22Rv1 (cell line): ENCODE measurements at regions not wholly inside any gene's neighbourhood (a gene's known extent, or its start where the extent isn't known, plus 50 kb on each side); places are given as distances from the start of the nearest gene placed in this dataset.

Experiments
- H3K27ac ChIP-seq: fragments of 450-650 bp; 2 replicates; pipeline ENCODE4 v1.5.1; 2017
- ZFX ChIP-seq: fragments of 450-650 bp; IDR thresholded peaks from 2 replicates; pipeline ENCODE4 v1.6.1; 2017; ENCODE audit warnings: antibody characterized with exemption, borderline replicate concordance
- TF ChIP-seq, protein P1 (sequence below): fragments of 450-650 bp; IDR thresholded peaks from 2 replicates; pipeline ENCODE4 v1.5.1; 2017; ENCODE audit warnings: mild to moderate bottlenecking

DNA sequence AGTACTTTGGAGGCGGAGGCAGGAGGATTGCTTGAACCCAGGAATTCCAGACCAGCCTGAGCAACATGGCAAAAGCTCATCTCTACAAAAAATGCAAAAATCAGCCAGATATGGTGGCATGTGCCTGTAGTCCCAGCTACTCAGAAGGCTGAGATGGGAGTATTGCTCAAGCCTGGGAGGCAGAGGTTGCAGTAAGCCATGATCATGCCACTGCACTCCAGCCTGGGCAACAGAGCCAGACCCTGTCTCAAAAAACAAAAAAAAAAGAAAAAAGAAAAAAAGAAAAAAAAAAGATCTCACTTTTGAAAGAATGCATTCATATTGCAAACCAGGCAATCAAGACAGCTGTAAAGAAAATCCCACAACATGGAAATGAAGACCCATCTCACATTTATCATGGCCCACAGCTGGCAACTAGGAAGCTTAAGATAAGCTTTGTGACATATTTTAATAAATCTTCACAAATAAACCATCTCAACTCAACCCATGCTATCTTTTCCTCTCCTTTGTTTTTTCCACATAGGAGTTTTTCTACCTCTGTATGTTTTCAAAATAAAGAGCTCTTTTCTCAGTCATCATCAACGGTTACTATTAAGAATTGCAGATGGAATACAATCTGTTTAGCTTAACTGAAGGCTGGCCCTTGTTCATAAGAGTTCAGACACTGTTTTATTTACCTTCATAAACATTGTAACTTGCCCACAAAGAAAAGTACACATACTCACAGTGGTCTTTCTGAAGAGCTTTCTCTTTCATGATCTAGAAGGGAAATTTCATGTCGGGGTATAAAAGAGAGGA is 137.0 kb downstream of the MREG start:
- TF ChIP-seq, protein P1, sequence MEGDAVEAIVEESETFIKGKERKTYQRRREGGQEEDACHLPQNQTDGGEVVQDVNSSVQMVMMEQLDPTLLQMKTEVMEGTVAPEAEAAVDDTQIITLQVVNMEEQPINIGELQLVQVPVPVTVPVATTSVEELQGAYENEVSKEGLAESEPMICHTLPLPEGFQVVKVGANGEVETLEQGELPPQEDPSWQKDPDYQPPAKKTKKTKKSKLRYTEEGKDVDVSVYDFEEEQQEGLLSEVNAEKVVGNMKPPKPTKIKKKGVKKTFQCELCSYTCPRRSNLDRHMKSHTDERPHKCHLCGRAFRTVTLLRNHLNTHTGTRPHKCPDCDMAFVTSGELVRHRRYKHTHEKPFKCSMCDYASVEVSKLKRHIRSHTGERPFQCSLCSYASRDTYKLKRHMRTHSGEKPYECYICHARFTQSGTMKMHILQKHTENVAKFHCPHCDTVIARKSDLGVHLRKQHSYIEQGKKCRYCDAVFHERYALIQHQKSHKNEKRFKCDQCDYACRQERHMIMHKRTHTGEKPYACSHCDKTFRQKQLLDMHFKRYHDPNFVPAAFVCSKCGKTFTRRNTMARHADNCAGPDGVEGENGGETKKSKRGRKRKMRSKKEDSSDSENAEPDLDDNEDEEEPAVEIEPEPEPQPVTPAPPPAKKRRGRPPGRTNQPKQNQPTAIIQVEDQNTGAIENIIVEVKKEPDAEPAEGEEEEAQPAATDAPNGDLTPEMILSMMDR = no peak
- TF ChIP-seq ZFX = no peak
- no peak overlapping the region for H3K27ac ChIP-seq

DNA sequence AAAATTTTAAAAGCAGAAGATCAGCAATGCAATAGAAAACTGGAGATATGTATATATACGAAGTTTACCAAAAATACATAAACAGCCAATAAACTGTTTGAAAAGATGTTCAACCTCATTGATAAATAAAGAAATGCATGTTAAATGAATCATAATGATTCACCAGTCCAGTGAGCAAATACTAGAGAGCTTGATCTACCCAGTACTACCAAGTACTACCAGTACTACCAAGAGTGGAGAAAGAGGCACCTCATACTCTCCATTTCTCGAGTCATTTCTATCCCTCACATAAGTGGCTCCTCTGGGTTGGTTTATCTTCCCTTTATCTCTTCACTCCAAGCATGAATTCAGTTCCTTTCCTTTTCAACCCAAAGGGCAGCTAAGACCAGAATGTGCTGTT is 138.9 kb downstream of the MREG start:
- TF ChIP-seq, protein P1 = no peak
- TF ChIP-seq ZFX = no peak
- H3K27ac ChIP-seq = no peak overlapping the region

DNA sequence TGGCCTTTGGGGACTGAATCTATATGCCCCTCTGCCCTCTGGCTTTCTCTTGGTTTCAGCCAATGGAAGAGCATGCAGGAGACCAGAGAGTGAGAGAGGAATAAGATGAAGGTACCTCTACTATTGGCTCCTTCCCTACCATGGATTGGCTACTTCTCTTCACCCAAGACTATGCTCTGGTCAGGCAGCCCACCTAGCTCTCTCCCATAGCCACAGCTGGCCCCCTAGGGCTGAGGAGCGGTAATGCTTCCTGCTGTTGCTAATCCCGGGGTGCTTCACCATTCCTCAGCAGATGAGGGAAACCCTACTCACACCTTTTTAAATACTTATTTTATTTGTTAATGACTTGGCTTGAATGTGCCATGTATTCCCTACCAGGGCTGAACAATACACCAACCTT is 142.4 kb downstream of the MREG start:
- no peak for TF ChIP-seq ZFX
- TF ChIP-seq, protein P1 = peak; percentile 42
- H3K27ac ChIP-seq = no peak overlapping the region

DNA sequence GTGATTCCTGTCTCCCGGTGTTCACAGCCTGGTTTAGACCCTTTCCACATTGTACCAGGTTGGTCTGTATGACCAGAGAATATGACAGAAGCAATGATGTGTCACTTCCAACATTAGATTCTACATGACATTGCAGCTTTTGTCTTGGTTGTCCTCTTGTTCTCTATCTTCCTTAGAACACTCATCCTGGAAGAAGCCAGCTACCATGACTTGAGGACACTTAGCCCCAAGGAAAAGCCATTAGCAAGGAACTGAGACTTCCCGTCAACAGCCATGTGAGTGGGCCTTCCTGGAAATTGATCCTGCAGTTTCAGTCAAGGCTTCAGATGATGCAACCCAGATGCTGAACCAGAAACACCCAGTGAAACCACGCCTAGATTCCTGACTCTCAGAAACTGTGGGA is 143.3 kb downstream of the MREG start:
- TF ChIP-seq ZFX = no peak
- TF ChIP-seq, protein P1 = no peak
- H3K27ac ChIP-seq = no peak overlapping the region

DNA sequence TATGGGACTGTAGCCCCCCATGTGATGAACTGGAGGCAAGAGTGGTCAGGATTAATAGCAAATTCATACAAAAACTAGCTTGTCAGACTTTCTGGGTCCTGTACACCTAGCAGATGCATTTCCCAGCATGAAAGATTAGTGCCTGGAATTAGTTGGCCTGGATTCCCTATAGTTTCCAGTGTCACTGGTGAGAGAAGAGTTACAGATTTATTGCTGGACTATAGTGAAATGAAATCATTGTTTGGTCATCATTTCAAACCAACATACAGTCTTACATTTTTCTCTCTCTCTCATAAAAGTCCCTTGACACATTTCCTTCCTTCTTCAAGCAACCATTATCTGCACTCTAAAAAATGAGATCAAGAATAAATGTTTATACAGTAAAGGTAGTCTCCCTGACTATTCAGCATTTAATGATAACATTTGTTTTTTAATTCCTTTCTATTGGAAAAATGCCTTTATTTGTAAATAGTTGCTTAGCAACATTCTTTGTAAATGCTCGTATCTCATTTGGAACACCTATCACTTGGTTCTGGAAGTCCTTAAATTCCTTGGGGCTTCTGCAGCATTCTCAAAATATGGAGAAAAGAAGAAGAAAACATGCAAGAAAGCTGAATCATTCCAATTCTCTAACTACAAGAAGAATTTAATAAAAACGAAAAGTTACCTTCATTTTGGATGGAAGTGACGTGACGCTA is 144.4 kb downstream of the MREG start:
- no peak overlapping the region for H3K27ac ChIP-seq
- no peak for TF ChIP-seq ZFX
- TF ChIP-seq, protein P1 = no peak

DNA sequence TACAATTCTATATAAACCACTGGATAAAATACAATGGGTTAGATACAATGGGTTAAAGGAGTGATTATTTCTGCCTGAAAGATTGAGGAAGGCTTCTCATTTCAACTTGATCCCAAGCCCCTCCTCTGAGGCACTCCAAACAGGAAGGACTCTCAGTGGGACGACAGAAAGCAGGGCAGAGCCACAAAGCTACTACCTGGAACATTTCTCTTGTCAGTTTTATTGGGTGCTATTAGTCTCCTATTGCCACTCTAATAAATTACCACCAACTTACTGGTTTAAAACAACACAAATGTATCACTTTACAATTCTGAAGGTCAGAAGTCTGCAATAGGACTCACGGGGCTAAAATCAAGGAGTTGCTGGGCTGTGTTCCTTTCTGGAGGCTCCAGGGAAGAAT is 146.7 kb downstream of the MREG start:
- H3K27ac ChIP-seq = no peak overlapping the region
- TF ChIP-seq ZFX = no peak
- TF ChIP-seq, protein P1 = no peak

- no peak for TF ChIP-seq ZFX
- TF ChIP-seq, protein P1 = no peak
- no peak overlapping the region for H3K27ac ChIP-seq
Observed at GRCh38 chr2:215863687-215864086, 149.7 kb downstream of the MREG start.
